Inferior parietal cortex (tissue), 1 donor: ENCODE measurements at regions not wholly inside any gene's neighbourhood (a gene's known extent, or its start where the extent isn't known, plus 50 kb on each side); places are given as distances from the start of the nearest gene placed in this dataset.
"Not testable (repeated sequence)": the region's sequence is repeated elsewhere in the genome, so short reads cannot be mapped to it uniquely, and the experiment has no call there.

Source experiments
- DNase-seq: peaks from one replicate; pipeline ENCODE4 v3.0.0-alpha.2; 2016; ENCODE audit errors: extremely low spot score

DNA sequence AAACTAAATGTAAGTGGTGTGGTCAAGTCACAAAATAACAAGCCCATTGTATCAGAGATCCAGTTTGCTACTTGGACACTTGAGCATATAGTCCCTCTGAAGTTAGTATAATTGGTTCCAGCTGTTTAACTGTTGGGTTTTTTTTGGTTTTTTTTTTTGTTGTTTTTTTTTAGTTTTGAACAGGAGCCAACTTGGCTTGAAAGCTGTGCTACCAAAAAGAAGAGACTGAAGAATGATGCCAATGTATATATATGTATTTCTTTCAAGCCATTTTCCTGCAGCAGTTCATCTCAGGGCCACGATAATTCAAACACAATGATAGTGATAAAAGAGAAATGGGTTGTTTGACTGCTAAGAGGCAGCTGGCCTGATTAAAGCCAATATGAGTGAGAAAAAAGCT lies 138.3 kb downstream of the PCDH18 start:
- no peak for DNase-seq

DNA sequence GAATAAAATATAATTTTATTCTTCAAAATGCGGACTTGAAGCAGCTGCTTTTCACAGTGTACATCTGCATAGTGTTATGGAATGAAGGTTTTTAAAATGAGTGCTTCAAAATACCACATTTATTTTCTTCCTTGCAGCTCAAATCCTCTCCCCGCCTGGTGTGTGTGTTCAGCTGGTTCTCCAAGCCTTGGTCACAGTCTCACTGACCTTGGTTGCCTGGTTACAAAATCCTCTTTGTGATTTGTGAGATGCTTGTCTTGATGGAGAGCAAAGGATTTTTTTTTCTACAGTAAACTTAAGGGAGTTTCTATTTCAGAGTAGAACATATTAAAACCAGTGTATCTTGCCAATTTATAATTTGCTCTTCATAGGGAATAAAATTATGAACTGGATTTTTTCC lies 139.2 kb downstream of the PCDH18 start:
- DNase-seq, result no peak

- no peak for DNase-seq
Observed at GRCh38 chr4:137390707-137391106, 141.6 kb downstream of the PCDH18 start.

- DNase-seq, result no peak
Observed at GRCh38 chr4:137389911-137390520, 142.3 kb downstream of the PCDH18 start.

GRCh38 chr4:137387924-137388323 lies 144.4 kb downstream of the PCDH18 start:
- no peak for DNase-seq

- DNase-seq, result no peak
Observed at GRCh38 chr4:137384476-137384875, 147.8 kb downstream of the PCDH18 start.

- no peak for DNase-seq
Observed at GRCh38 chr4:137378821-137379220, 153.5 kb downstream of the PCDH18 start.

DNA sequence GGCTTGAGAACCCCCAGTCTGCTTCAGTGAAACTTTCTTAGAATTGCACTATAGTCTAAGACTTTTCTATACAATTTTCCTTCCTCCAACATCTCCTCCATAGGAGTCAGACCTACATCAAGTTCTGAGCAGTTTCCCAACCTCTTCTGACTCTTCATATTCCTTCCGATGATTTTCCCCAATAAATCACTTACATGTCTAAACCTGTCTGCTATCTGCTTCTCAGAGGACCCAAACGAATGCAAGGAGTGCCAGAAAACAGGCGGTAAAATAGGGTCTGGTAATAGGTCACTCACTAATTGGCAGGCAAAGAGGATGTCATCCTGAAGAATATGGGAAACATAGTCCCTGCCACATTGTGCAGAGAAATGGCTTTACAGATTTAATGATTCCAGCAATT lies 153.9 kb downstream of the PCDH18 start:
- DNase-seq, result no peak

- DNase-seq, result no peak
Observed at GRCh38 chr4:137376312-137376711, 156.0 kb downstream of the PCDH18 start.

DNA sequence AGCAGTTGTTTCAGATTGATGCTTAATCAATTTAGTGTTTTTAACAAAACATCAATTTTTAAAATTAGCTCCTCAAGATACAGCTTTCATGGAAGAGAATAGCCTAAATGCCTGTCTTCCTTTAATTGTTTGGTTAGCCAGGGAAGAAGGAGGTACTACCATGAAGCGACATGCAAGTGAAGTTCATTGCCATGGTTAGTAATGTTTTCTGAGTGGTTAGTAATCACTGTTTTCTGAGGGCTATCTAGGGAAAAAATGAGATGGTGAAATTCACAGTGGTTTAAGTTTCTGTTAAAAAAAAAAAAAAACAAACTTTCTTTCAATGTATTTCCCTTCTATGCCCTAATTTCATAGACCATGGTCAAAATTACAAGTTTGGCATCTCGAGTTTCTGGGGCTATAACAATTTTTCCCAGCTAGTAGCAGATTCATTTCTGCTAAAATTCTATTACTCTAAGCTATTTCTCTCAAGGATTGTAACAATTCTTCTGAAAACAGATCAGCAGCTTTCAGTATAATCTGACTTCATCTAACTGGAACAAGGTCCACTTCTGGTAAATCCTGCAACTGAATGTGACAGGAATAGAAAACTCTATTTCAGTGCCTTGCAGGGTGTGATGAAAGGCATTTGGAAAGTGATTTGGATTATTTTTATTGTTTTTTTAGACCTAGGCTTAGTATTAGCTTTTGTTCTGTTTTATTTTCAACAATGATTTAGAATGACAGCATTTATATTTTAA lies 157.0 kb downstream of the PCDH18 start:
- DNase-seq, result no peak

- no peak for DNase-seq
Observed at GRCh38 chr4:137370679-137371078, 161.6 kb downstream of the PCDH18 start.

DNA sequence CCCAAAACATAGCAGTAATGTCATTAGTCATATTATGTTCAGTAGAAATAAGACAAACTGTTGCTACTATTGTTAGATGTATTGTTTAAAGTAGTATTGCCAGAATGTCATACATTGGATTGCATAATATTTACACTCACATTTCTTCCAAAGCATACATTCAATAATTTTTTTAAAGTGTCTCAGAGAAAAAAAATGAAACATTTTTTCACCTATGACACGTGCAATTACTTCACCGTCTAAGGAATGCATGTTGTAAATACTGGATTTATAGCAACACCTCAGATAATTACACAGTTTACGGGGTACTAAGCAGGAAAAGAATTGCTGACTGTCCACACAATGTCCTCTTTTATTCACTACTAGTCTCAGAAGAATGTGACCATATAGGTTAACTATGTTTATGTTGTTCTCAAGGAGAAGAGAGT lies 162.1 kb downstream of the PCDH18 start:
- no peak for DNase-seq

DNA sequence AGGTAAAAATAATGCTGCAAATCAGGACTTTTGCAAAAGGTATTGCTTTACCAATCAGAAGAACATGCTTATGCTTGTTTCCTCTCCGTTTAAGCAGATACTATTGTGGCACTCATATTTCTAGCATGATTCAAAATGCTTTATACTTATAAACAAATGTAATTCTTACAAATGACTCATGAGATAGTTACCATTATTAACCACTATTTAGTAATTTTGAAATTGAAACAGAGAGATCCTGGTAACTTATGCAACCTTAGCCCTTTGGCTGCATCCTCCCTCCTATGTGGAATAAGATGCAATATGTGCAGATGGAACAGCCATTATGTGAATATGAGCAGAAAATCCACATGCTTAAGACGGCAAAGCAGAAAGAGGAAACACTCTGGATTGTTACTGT lies 164.7 kb downstream of the PCDH18 start:
- no peak for DNase-seq

DNA sequence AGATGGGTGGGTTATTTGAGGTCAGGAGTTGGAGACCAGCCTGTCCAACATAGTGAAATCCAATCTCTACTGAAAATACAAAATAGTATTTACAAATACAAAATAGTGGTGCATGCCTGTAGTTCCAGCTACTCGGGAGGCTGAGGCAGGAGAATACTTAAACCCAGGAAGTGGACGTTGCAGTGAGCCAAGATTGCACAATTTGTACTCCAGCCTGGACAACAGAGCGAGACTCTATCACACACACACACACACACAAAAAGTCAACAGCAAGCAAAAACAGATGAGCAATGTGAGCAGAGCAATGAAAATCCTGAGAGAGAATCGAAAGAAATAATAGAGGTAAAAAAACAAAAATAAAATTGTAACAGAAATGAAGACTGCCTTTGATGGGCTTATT lies 168.8 kb downstream of the PCDH18 start:
- DNase-seq, result no peak

- no peak for DNase-seq
Observed at GRCh38 chr4:137361756-137362470, 170.4 kb downstream of the PCDH18 start.

DNA sequence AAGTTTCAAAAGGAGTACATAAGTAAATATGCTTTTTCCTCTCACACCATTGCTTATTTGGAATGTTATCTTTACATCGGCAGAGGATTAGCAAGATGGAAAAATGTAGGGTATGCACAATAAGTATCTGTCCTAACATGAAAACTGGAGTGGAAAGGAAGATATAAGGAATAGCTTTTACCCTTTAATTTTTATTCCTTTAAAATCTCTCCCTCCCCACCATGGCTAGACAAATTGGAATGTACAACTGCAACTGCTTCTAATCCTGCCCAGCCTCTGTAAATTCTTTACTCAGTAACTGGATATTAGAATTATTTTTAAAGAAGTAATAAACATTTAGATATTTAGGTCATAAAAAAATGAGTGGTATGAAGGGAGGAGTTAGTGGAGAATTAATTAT lies 171.5 kb downstream of the PCDH18 start:
- DNase-seq, result no peak

DNA sequence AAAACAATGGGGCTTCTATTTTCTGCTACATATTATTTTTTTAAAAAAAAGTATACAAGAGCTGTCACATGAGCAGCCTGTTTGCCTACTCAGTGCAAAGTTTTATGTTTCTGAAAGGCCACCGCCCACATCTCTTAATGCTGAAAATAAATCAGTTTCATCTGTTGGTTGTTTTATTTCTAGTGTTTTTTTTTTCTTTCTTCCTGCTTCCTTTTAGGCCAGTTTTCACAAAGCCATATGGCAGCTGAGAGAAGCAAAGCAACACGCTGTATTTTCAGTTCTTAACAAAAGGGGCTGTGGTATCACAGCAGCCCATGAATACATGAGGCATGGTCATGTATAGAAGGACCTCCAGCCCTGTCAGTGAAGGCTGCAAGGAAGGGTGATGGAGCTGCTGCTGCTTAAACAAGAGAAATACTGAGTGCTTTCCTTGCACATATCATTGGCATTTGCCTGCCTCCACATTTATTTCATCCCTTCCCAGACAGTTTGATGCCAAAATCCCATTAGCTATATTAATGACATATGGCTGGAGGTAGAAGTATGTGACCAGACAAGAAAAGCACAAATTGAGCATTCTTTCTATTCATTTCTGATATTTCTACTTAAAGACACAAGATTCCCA lies 172.5 kb downstream of the PCDH18 start:
- no peak for DNase-seq

DNA sequence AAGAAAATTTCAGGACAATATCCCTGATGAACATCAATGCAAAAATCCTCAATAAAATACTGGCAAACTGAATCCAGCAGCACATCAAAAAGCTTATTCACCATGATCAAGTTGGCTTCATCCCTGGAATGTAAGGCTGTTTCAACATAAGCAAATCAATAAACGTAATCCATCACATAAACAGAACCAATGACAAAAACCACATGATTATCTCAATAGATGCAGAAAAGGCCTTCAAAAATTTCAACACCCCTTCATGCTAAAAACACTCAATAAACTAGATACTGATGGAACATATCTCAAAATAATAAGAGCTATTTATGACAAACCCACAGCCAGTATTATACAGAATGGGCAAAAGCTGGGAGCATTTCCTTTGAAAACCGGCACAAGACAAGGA lies 177.7 kb downstream of the PCDH18 start:
- DNase-seq, result not testable (repeated sequence)

DNA sequence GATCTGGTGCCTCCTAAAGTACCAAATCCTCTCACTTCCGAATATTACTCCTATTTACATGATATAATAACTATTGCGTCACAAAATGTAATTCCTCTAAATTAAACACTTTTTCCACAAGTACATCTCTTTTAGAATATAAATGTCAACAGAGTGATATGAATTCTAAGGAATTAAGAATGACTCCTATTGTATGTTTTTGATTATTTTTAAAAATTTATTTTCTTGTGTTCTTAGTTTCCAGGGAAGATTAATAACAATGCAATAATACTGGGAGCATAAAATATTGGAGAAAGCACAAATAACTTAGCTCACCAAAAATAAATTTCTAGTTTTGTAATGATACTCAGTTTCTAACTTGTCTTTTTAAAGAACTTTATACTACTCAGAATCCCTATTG lies 184.9 kb downstream of the PCDH18 start:
- DNase-seq, result no peak

- DNase-seq, result no peak
Observed at GRCh38 chr4:137345597-137345996, 186.7 kb downstream of the PCDH18 start.

DNA sequence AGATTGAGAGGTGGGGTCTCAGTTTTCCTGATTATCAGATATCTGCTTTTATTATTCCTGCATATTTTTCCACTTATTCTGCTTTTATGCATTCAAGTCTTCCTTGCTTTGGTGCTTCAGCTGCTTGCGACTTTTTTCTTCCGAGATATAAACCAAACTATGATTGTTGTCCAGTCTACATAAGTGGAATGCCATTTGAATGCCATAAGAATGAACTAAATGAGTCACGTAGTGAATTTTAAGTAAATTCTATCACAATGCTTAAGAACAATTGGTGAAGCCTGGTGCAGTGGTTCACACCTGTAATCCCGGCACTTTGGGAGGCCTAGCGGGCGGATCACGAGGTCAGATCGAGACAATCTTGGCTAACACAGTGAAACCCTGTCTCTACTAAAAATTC lies 189.1 kb downstream of the PCDH18 start:
- no peak for DNase-seq

DNA sequence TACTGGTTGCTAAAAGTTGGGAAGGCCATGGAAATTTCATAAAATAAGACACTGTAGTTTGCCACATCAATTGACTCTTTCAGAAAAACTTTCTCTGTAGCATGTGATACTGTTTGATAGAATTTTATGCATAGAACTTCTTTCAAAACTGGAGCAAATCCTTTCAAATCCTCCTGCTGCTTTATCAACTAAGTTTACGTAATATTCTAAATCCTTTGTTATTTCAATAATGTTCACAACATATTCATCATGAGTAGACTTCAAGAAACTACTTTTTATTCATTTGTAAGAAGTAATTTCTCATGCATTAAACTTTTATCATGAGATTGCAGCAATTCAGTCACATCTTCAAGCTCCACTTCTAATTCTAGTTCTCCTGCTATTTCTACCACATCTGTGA lies 199.3 kb downstream of the PCDH18 start:
- DNase-seq, result no peak

GRCh38 chr4:137312257-137312656 lies 220.0 kb downstream of the PCDH18 start:
- no peak for DNase-seq
